Hepatocyte (in vitro differentiated cells): ENCODE measurements at regions not wholly inside any gene's neighbourhood (a gene's known extent, or its start where the extent isn't known, plus 50 kb on each side); places are given as distances from the start of the nearest gene placed in this dataset.

Source experiments
- DNase-seq: peaks from one replicate; pipeline ENCODE4 v3.0.0-alpha.2; 2016; ENCODE audit warnings: low spot score
- H2AFZ ChIP-seq: fragments of 200-600 bp; sonication (generic); 2 replicates; pipeline ENCODE4 v1.6.0; 2016; ENCODE audit warnings: antibody characterized with exemption, mild to moderate bottlenecking
- H3K27ac ChIP-seq: fragments of 200-600 bp; sonication (generic); 2 replicates; pipeline ENCODE4 v1.5.1; 2016; ENCODE audit warnings: mild to moderate bottlenecking
- H3K27me3 ChIP-seq: fragments of 200-600 bp; sonication (generic); 2 replicates; pipeline ENCODE4 v1.6.1; 2016
- H3K36me3 ChIP-seq: fragments of 200-600 bp; sonication (generic); replicated peaks from 2 replicates; pipeline ENCODE4 v1.5.1; 2016; ENCODE audit warnings: low read depth; ENCODE audit not compliant: insufficient read depth
- H3K4me1 ChIP-seq: fragments of 200-600 bp; sonication (generic); 2 replicates; pipeline ENCODE4 v1.5.1; 2016; ENCODE audit warnings: mild to moderate bottlenecking, moderate library complexity; ENCODE audit not compliant: insufficient read depth
- H3K4me2 ChIP-seq: fragments of 200-600 bp; sonication (generic); 2 replicates; pipeline ENCODE4 v1.6.0; 2016
- H3K4me3 ChIP-seq: fragments of 200-600 bp; sonication (generic); 2 replicates; pipeline ENCODE4 v1.5.1; 2016; ENCODE audit warnings: mild to moderate bottlenecking
- H3K79me2 ChIP-seq: fragments of 200-600 bp; sonication (generic); 2 replicates; pipeline ENCODE4 v1.6.0; 2017; ENCODE audit warnings: mild to moderate bottlenecking
- H3K9me2 ChIP-seq: fragments of 200-600 bp; sonication (generic); replicated peaks from 2 replicates; pipeline ENCODE4 v1.6.0; 2017; ENCODE audit warnings: mild to moderate bottlenecking; ENCODE audit not compliant: insufficient read depth
- H3K9me3 ChIP-seq: fragments of 200-600 bp; sonication (generic); 2 replicates; pipeline ENCODE4 v1.5.1; 2016; ENCODE audit warnings: low read depth, mild to moderate bottlenecking
- H4K20me1 ChIP-seq: fragments of 200-600 bp; sonication (generic); 2 replicates; pipeline ENCODE4 v1.6.0; 2016; ENCODE audit warnings: mild to moderate bottlenecking; ENCODE audit not compliant: insufficient read depth, poor library complexity, severe bottlenecking
- EZH2 ChIP-seq: fragments of 200-600 bp; sonication (generic); IDR thresholded peaks from 2 replicates; pipeline ENCODE4 v1.6.1; 2016; ENCODE audit warnings: antibody characterized with exemption, mild to moderate bottlenecking, borderline replicate concordance
- EZH2phosphoT487 ChIP-seq: fragments of 200-600 bp; sonication (generic); IDR thresholded peaks from one replicate; pipeline ENCODE4 v1.6.1; 2018; ENCODE audit warnings: antibody characterized with exemption, mild to moderate bottlenecking, low read depth, moderate library complexity; ENCODE audit not compliant: unreplicated experiment, severe bottlenecking
- WGBS: methylation state at CpG from one replicate; pipeline ENCODE4 v1.1.6; 2016; ENCODE audit warnings: low lambda C conversion rate; ENCODE audit errors: missing lambda C conversion rate; 5-methylcytosine and 5-hydroxymethylcytosine counted together
- TF ChIP-seq, protein P1 (sequence below): fragments of 200-600 bp; sonication (generic); IDR thresholded peaks from 2 replicates; pipeline ENCODE4 v1.5.1; 2016; ENCODE audit warnings: antibody characterized with exemption, mild to moderate bottlenecking; ENCODE audit not compliant: poor library complexity

DNA sequence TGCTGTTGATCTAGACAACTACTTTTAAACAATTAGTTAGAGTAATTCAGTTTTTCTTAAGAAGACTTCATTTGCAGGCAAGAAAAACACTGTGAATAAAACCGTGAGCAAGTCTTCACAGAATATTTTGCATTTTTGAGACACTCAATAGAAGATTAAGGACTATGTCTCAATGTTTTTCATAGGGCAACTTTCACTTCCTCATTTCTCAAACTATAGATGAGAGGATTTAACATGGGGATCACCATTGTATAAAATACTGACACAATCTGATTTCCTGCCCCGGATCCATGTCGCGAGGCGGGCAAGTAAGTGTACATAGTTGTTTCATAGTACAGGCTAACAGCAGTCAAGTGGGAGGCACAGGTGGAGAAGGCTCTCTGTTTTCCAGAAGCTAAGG is 108.8 kb upstream of the IGSF1 start:
- Histone ChIP-seq H3K9me3 (no peaks in the 10 kb centered on the region), H3K4me1 (no peaks in the 10 kb centered on the region), H3K4me2 (no peak overlapping the region), H3K27ac (no peak overlapping the region), H3K79me2 (no peaks in the 10 kb centered on the region), H3K4me3 (no peak overlapping the region), H2AFZ (no peak overlapping the region), H3K36me3 (no peaks in the 10 kb centered on the region), H4K20me1 (no peaks in the 10 kb centered on the region), H3K27me3 (no peaks in the 10 kb centered on the region), H3K9me2 (no peaks in the 10 kb centered on the region)
- 90% methylated on average over 5 of the region's 5 CpGs for WGBS
- no peak for DNase-seq
- TF ChIP-seq EZH2phosphoT487 (no peak), EZH2 (no peak)
- TF ChIP-seq, protein P1, sequence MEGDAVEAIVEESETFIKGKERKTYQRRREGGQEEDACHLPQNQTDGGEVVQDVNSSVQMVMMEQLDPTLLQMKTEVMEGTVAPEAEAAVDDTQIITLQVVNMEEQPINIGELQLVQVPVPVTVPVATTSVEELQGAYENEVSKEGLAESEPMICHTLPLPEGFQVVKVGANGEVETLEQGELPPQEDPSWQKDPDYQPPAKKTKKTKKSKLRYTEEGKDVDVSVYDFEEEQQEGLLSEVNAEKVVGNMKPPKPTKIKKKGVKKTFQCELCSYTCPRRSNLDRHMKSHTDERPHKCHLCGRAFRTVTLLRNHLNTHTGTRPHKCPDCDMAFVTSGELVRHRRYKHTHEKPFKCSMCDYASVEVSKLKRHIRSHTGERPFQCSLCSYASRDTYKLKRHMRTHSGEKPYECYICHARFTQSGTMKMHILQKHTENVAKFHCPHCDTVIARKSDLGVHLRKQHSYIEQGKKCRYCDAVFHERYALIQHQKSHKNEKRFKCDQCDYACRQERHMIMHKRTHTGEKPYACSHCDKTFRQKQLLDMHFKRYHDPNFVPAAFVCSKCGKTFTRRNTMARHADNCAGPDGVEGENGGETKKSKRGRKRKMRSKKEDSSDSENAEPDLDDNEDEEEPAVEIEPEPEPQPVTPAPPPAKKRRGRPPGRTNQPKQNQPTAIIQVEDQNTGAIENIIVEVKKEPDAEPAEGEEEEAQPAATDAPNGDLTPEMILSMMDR: no peak

GRCh38 chrX:131399678-131400428 is 110.7 kb upstream of the IGSF1 start:
- no peak for DNase-seq
- Histone ChIP-seq H3K9me2 (no peaks in the 10 kb centered on the region), H3K79me2 (no peaks in the 10 kb centered on the region), H4K20me1 (no peaks in the 10 kb centered on the region), H3K27ac (no peak overlapping the region), H3K4me3 (no peak overlapping the region), H3K9me3 (no peaks in the 10 kb centered on the region), H3K36me3 (no peaks in the 10 kb centered on the region), H2AFZ (no peak overlapping the region), H3K4me1 (no peaks in the 10 kb centered on the region), H3K27me3 (no peaks in the 10 kb centered on the region), H3K4me2 (no peak overlapping the region)
- TF ChIP-seq EZH2phosphoT487 (no peak), EZH2 (no peak)
- TF ChIP-seq, protein P1: no peak
- 83% methylated on average over 7 of the region's 7 CpGs for WGBS

DNA sequence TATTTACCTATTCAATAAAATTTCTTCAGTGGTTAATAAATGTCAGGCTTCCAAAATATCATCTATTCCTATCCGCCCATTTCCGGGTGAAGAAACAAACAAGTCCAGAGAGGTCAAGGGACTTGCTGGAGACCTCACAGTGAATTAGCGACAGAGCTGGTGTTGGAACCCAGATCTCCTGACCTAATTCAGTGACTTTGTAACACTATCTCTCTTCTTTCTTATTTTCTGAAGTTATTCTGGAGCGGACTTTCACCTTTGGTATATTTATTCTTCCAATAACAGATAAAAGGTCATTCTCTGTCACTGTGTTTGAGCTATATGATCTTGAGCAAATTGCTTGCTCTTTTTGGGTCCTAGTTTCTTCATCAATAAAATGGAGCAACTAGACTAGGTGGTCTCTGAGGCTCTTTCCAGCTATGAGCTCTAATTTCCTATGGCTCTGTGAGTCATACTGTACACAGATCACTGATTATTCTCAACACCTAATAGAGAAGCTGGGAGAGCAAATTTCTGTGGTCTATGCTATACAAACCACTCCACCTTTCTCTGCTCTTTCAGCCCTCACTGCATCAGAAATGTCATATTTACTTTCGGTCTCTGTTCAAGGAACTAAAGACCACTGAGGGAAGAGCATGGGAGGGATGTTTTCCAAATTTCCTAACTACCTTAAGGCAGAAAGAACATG is 113.2 kb upstream of the IGSF1 start:
- Histone ChIP-seq H3K79me2 (no peaks in the 10 kb centered on the region), H3K27ac (no peak overlapping the region), H3K4me1 (no peaks in the 10 kb centered on the region), H3K36me3 (no peaks in the 10 kb centered on the region), H3K9me3 (no peaks in the 10 kb centered on the region), H3K9me2 (no peaks in the 10 kb centered on the region), H4K20me1 (no peaks in the 10 kb centered on the region), H2AFZ (no peak overlapping the region), H3K4me2 (no peak overlapping the region), H3K4me3 (no peak overlapping the region), H3K27me3 (no peaks in the 10 kb centered on the region)
- DNase-seq: no peak
- WGBS: 66% methylated on average over 5 of the region's 5 CpGs
- TF ChIP-seq EZH2: no peak
- TF ChIP-seq, protein P1: no peak
- TF ChIP-seq EZH2phosphoT487: no peak
